RKO (cell line): ENCODE measurements at regions not wholly inside any gene's neighbourhood (a gene's known extent, or its start where the extent isn't known, plus 50 kb on each side); places are given as distances from the start of the nearest gene placed in this dataset.
"Not testable (repeated sequence)": the region's sequence is repeated elsewhere in the genome, so short reads cannot be mapped to it uniquely, and the experiment has no call there.

Experiments used
- DNase-seq: peaks from one replicate; pipeline ENCODE4 v3.0.0-alpha.2; 2016; ENCODE audit warnings: low spot score

GRCh38 chr1:47660622-47661021 is 222.8 kb downstream of the FOXD2 start:
- no peak for DNase-seq

- no peak for DNase-seq
Measured at GRCh38 chr1:47661040-47661439, 223.2 kb downstream of the FOXD2 start.

GRCh38 chr1:47662068-47662467 is 224.2 kb downstream of the FOXD2 start:
- no peak for DNase-seq

- no peak for DNase-seq
Measured at GRCh38 chr1:47663286-47663685, 225.4 kb downstream of the FOXD2 start.

GRCh38 chr1:47664356-47664755 is 226.5 kb downstream of the FOXD2 start:
- no peak for DNase-seq

GRCh38 chr1:47664896-47665295 is 227.1 kb downstream of the FOXD2 start:
- not testable (repeated sequence) for DNase-seq

- DNase-seq: no peak
Measured at GRCh38 chr1:47669081-47669585, 231.3 kb downstream of the FOXD2 start.

- DNase-seq: no peak
Measured at GRCh38 chr1:47672622-47673021, 234.8 kb downstream of the FOXD2 start.

- no peak for DNase-seq
Measured at GRCh38 chr1:47674189-47674588, 236.3 kb downstream of the FOXD2 start.

GRCh38 chr1:47675047-47675675 is 237.3 kb downstream of the FOXD2 start:
- DNase-seq: no peak

GRCh38 chr1:47675721-47676120 is 237.9 kb downstream of the FOXD2 start:
- no peak for DNase-seq

GRCh38 chr1:47676311-47677054 is 238.6 kb downstream of the FOXD2 start:
- no peak for DNase-seq

GRCh38 chr1:47677241-47677940 is 239.5 kb downstream of the FOXD2 start:
- no peak for DNase-seq

GRCh38 chr1:47678464-47678980 is 240.7 kb downstream of the FOXD2 start:
- DNase-seq: no peak

GRCh38 chr1:47679301-47679791 is 241.5 kb downstream of the FOXD2 start:
- no peak for DNase-seq

GRCh38 chr1:47679826-47680225 is 242.0 kb downstream of the FOXD2 start:
- DNase-seq: no peak

GRCh38 chr1:47680815-47681475 is 243.1 kb downstream of the FOXD2 start:
- DNase-seq: no peak

GRCh38 chr1:47681735-47682134 is 243.9 kb downstream of the FOXD2 start:
- DNase-seq: no peak

GRCh38 chr1:47682198-47682597 is 244.4 kb downstream of the FOXD2 start:
- DNase-seq: no peak

GRCh38 chr1:47682786-47683350 is 245.0 kb downstream of the FOXD2 start:
- no peak for DNase-seq

- DNase-seq: no peak
Measured at GRCh38 chr1:47683401-47683800, 245.6 kb downstream of the FOXD2 start.

GRCh38 chr1:47684518-47684917 is 246.7 kb downstream of the FOXD2 start:
- no peak for DNase-seq
